ENCODE measurements at regions not wholly inside any gene's neighbourhood (a gene's known extent, or its start where the extent isn't known, plus 50 kb on each side); places are given as distances from the start of the nearest gene placed in this dataset.

- TF ChIP-seq YY1 (IDR thresholded peaks at IDR 0.05; ENCODE audit: low read depth), result no peak
- no peak for TF ChIP-seq USF1 (IDR thresholded peaks at IDR 0.05)
- TF ChIP-seq ZBTB7A (IDR thresholded peaks at IDR 0.05; ENCODE audit: low read depth), result no peak
- TF ChIP-seq EP300 (IDR thresholded peaks at IDR 0.05; ENCODE audit: borderline replicate concordance), result no peak
- no peak for TF ChIP-seq TAF1 (IDR thresholded peaks at IDR 0.05; ENCODE audit: low read depth)
- TF ChIP-seq REST (IDR thresholded peaks at IDR 0.05; ENCODE audit: low read depth), result no peak
- no peak for TF ChIP-seq CEBPB (IDR thresholded peaks at IDR 0.05)
- no peak for TF ChIP-seq RAD21 (IDR thresholded peaks at IDR 0.05; ENCODE audit: low read depth)
- no peak for TF ChIP-seq EGR1 (IDR thresholded peaks at IDR 0.05)
- TF ChIP-seq MAX (IDR thresholded peaks at IDR 0.05), result no peak
- no peak for TF ChIP-seq NFIC (IDR thresholded peaks at IDR 0.05)
These were observed 1293.4 kb upstream of the NCAM2 start for GRCh38 chr21:19704832-19705231.

GRCh38 chr21:19712441-19712840 lies 1285.8 kb upstream of the NCAM2 start:
- TF ChIP-seq TAF1 (IDR thresholded peaks at IDR 0.05; ENCODE audit: low read depth) (no peak), EGR1 (IDR thresholded peaks at IDR 0.05) (no peak), TCF12 (IDR thresholded peaks at IDR 0.05; ENCODE audit: low read depth) (no peak), REST (IDR thresholded peaks at IDR 0.05; ENCODE audit: low read depth) (no peak), RAD21 (IDR thresholded peaks at IDR 0.05; ENCODE audit: low read depth) (no peak), EP300 (IDR thresholded peaks at IDR 0.05; ENCODE audit: borderline replicate concordance) (no peak), YY1 (IDR thresholded peaks at IDR 0.05; ENCODE audit: low read depth) (no peak), NFIC (IDR thresholded peaks at IDR 0.05) (no peak), CREB1 (IDR thresholded peaks at IDR 0.05; ENCODE audit: low read depth) (no peak), MAX (IDR thresholded peaks at IDR 0.05) (no peak), ZBTB7A (IDR thresholded peaks at IDR 0.05; ENCODE audit: low read depth) (no peak), TEAD4 (IDR thresholded peaks at IDR 0.05) (no peak), USF1 (IDR thresholded peaks at IDR 0.05) (no peak), CEBPB (IDR thresholded peaks at IDR 0.05) (no peak), FOXM1 (IDR thresholded peaks at IDR 0.05; ENCODE audit: borderline replicate concordance, low read depth) (no peak)

- no peak for TF ChIP-seq NFIC (IDR thresholded peaks at IDR 0.05)
- no peak for TF ChIP-seq EP300 (IDR thresholded peaks at IDR 0.05; ENCODE audit: borderline replicate concordance)
- no peak for TF ChIP-seq TCF12 (IDR thresholded peaks at IDR 0.05; ENCODE audit: low read depth)
These were observed 1284.9 kb upstream of the NCAM2 start for GRCh38 chr21:19713313-19713712.

DNA sequence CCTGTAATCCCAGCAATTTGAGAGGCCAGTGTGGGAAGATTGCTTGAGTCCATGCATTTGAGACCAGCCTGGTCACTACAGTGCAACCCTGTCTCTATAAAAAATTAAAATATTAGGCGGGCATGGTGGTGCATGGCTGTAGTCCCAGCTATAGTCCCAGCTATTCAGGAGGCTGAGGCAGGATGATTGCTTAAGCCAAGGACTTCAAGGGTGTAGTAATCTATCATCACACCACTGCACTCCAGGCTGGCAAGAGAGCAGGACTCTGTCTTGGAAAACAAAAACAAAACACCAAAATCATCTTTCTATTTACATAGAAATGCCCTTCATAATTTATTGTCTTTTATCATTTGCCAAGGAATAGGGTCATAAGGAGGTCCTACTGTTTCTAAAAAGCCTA lies 1274.1 kb upstream of the NCAM2 start:
- TF ChIP-seq CEBPB (IDR thresholded peaks at IDR 0.05) (no peak), RAD21 (IDR thresholded peaks at IDR 0.05; ENCODE audit: low read depth) (no peak), MAX (IDR thresholded peaks at IDR 0.05) (no peak), ZBTB7A (IDR thresholded peaks at IDR 0.05; ENCODE audit: low read depth) (no peak), CREB1 (IDR thresholded peaks at IDR 0.05; ENCODE audit: low read depth) (no peak), FOXM1 (IDR thresholded peaks at IDR 0.05; ENCODE audit: borderline replicate concordance, low read depth) (no peak), NFIC (IDR thresholded peaks at IDR 0.05) (no peak), USF1 (IDR thresholded peaks at IDR 0.05) (no peak), EP300 (IDR thresholded peaks at IDR 0.05; ENCODE audit: borderline replicate concordance) (no peak), TAF1 (IDR thresholded peaks at IDR 0.05; ENCODE audit: low read depth) (no peak)

DNA sequence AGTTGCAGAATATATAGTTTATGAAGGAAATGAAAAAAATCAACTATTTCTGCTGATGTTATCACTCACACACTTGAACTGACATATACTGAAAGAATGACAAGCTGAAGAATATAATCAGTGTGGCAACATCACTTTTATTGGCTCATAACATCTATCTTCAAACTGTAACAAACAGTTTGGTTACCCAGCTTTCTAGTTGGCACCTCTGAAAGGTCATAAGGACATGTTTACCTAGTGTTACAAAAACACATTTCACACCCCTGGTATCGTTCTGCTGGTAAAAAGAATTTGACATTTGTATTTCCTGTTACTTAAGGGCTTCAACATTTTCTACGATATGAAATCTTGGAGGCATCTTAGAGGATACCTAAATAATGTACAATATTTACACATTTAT lies 1267.0 kb upstream of the NCAM2 start:
- TF ChIP-seq EGR1 (IDR thresholded peaks at IDR 0.05) (no peak), EP300 (IDR thresholded peaks at IDR 0.05; ENCODE audit: borderline replicate concordance) (no peak), TEAD4 (IDR thresholded peaks at IDR 0.05) (no peak), ZBTB7A (IDR thresholded peaks at IDR 0.05; ENCODE audit: low read depth) (no peak), REST (IDR thresholded peaks at IDR 0.05; ENCODE audit: low read depth) (no peak), TCF12 (IDR thresholded peaks at IDR 0.05; ENCODE audit: low read depth) (no peak), USF1 (IDR thresholded peaks at IDR 0.05) (no peak), CREB1 (IDR thresholded peaks at IDR 0.05; ENCODE audit: low read depth) (no peak), NFIC (IDR thresholded peaks at IDR 0.05) (no peak), YY1 (IDR thresholded peaks at IDR 0.05; ENCODE audit: low read depth) (no peak), FOXM1 (IDR thresholded peaks at IDR 0.05; ENCODE audit: borderline replicate concordance, low read depth) (no peak), CEBPB (IDR thresholded peaks at IDR 0.05) (no peak), MAX (IDR thresholded peaks at IDR 0.05) (no peak), TAF1 (IDR thresholded peaks at IDR 0.05; ENCODE audit: low read depth) (no peak), RAD21 (IDR thresholded peaks at IDR 0.05; ENCODE audit: low read depth) (no peak)
